ENCODE measurements at regions not wholly inside any gene's neighbourhood (a gene's known extent, or its start where the extent isn't known, plus 50 kb on each side); places are given as distances from the start of the nearest gene placed in this dataset.

GRCh38 chr11:19458721-19459120 lies 218.0 kb upstream of the E2F8 start:
- no peak overlapping the region for H3K27ac ChIP-seq
- DNase-seq (ENCODE audit: low spot score in 2 of 2) = no peak
- peaks cover 0 to 22% (median 0%) of the 10 kb centered on the region in 4 donors for H3K4me1 ChIP-seq
- H3K4me3 ChIP-seq = no peak overlapping the region
- H3K27me3 ChIP-seq = no peaks in the 10 kb centered on the region
- no peak for TF ChIP-seq EP300 (IDR thresholded peaks at IDR 0.05)
- no peaks in the 10 kb centered on the region for H3K36me3 ChIP-seq
- 95 to 98% methylated on average over 3 of the region's 3 CpGs for WGBS, 2 donors
- H3K9me3 ChIP-seq = no peaks in the 10 kb centered on the region

GRCh38 chr11:19458231-19458630 lies 217.5 kb upstream of the E2F8 start:
- Histone ChIP-seq H3K27ac (no peak overlapping the region), H3K27me3 (no peaks in the 10 kb centered on the region), H3K36me3 (no peaks in the 10 kb centered on the region), H3K4me3 (no peak overlapping the region), H3K9me3 (no peaks in the 10 kb centered on the region), H3K4me1 (peaks cover 0 to 27% (median 0%) of the 10 kb centered on the region in 4 donors)
- no peak for TF ChIP-seq POLR2A (IDR thresholded peaks at IDR 0.05)
- no peak for TF ChIP-seq EP300 (IDR thresholded peaks at IDR 0.05)
- no peak for DNase-seq (ENCODE audit: low spot score in 2 of 2)
- WGBS, 2 donors = 84 to 85% methylated on average over 2 of the region's 2 CpGs

DNA sequence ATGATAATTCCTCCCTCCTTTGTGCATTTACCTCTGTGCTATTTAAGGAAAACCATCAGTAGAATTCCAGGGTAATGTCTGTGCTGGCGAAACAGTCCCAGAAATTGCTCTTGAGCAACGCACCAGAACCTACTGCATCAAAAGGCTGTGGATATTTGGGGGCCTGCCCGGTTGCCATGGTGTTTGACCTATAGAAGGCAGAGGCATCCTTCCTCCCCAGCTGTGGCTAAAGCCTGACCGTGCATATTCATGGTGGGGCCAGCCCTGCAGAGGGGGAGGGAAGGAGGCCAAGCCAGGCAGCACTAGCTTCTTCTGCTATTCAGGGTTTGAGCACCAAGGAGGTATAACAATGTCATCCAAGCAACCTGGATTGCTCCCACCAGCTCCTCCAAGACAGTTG lies 215.0 kb upstream of the E2F8 start:
- TF ChIP-seq EP300 (IDR thresholded peaks at IDR 0.05) (no peak), POLR2A (IDR thresholded peaks at IDR 0.05) (no peak)
- TF ChIP-seq, protein P1, sequence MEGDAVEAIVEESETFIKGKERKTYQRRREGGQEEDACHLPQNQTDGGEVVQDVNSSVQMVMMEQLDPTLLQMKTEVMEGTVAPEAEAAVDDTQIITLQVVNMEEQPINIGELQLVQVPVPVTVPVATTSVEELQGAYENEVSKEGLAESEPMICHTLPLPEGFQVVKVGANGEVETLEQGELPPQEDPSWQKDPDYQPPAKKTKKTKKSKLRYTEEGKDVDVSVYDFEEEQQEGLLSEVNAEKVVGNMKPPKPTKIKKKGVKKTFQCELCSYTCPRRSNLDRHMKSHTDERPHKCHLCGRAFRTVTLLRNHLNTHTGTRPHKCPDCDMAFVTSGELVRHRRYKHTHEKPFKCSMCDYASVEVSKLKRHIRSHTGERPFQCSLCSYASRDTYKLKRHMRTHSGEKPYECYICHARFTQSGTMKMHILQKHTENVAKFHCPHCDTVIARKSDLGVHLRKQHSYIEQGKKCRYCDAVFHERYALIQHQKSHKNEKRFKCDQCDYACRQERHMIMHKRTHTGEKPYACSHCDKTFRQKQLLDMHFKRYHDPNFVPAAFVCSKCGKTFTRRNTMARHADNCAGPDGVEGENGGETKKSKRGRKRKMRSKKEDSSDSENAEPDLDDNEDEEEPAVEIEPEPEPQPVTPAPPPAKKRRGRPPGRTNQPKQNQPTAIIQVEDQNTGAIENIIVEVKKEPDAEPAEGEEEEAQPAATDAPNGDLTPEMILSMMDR (IDR thresholded peaks at IDR 0.05) = no peak
- no peaks in the 10 kb centered on the region for H3K27me3 ChIP-seq
- peaks cover 0 to 17% (median 0%) of the 10 kb centered on the region in 4 donors for H3K4me1 ChIP-seq
- H3K9me3 ChIP-seq = no peaks in the 10 kb centered on the region
- H3K4me3 ChIP-seq = no peak overlapping the region
- no peak overlapping the region for H3K27ac ChIP-seq
- no peaks in the 10 kb centered on the region for H3K36me3 ChIP-seq
- 47 to 51% methylated on average over 4 of the region's 4 CpGs for WGBS, 2 donors
- no peak for DNase-seq (ENCODE audit: low spot score in 2 of 2)

- Histone ChIP-seq H3K9me3 (no peaks in the 10 kb centered on the region), H3K36me3 (no peaks in the 10 kb centered on the region), H3K4me3 (no peak overlapping the region), H3K27ac (no peak overlapping the region), H3K27me3 (no peaks in the 10 kb centered on the region), H3K4me1 (peaks cover 0 to 11% (median 0%) of the 10 kb centered on the region in 4 donors)
- WGBS, 2 donors = 66 to 74% methylated on average over 9 of the region's 9 CpGs
- no peak for TF ChIP-seq EP300 (IDR thresholded peaks at IDR 0.05)
- TF ChIP-seq, protein P1 (IDR thresholded peaks at IDR 0.05) = no peak
- no peak for TF ChIP-seq POLR2A (IDR thresholded peaks at IDR 0.05)
- DNase-seq (ENCODE audit: low spot score in 2 of 2) = peak in 1 of 2 donors; percentile 56
Measured at GRCh38 chr11:19453651-19454257, 213.0 kb upstream of the E2F8 start.

DNA sequence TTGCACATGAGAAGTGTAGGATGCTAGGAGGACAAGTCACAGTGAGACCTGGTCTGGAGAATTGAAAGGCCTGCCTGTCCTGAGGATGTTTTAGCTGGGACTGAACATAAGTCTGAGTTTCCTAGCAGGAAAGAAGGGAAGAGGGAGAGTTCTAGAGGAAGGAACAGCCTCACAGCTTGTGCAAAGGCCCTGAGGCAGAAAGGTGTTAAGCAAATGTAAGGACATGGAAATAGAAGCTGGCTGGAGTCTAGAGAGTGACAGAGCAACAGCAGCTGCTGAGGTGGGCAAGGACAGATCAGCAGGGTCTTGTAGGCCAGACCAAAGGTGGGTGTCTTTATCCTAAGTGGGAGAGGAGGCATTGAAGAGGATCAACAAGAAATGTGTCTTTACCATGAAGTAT lies 210.9 kb upstream of the E2F8 start:
- Histone ChIP-seq H3K27ac (no peak overlapping the region), H3K4me3 (no peak overlapping the region), H3K4me1 (peaks cover 0 to 23% (median 0%) of the 10 kb centered on the region in 4 donors), H3K9me3 (no peaks in the 10 kb centered on the region), H3K36me3 (no peaks in the 10 kb centered on the region), H3K27me3 (no peaks in the 10 kb centered on the region)
- TF ChIP-seq, protein P1 (IDR thresholded peaks at IDR 0.05) = no peak
- TF ChIP-seq POLR2A (IDR thresholded peaks at IDR 0.05) = no peak
- TF ChIP-seq EP300 (IDR thresholded peaks at IDR 0.05) = no peak
- DNase-seq (ENCODE audit: low spot score in 2 of 2) = no peak

DNA sequence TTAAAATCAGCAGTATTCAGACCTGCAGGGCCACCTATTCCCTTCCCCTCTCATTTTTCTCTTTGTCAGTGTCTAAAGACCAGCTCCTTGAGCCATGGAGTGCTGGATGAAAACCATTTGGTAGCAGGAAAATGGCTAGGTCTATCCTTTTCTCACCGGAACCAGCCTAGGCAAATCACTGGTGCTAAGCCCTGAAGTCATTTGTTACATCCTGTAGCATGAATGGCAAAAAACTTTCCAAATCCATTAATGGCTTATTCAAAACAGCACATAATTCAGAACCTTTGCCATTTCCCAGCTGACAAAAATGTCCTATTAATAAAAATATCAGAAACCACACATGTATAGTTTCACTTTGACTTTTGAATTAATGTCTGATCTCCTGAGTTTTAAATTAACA lies 209.5 kb upstream of the E2F8 start:
- no peak overlapping the region for H3K27ac ChIP-seq
- 64 to 76% methylated on average over 1 of the region's 1 CpG for WGBS, 2 donors
- no peaks in the 10 kb centered on the region for H3K9me3 ChIP-seq
- TF ChIP-seq EP300 (IDR thresholded peaks at IDR 0.05) (no peak), POLR2A (IDR thresholded peaks at IDR 0.05) (no peak)
- TF ChIP-seq, protein P1 (IDR thresholded peaks at IDR 0.05) = no peak
- H3K27me3 ChIP-seq = no peaks in the 10 kb centered on the region
- H3K4me3 ChIP-seq = no peak overlapping the region
- no peaks in the 10 kb centered on the region for H3K36me3 ChIP-seq
- H3K4me1 ChIP-seq = peaks cover 0 to 25% (median 0%) of the 10 kb centered on the region in 4 donors
- DNase-seq (ENCODE audit: low spot score in 2 of 2) = no peak
